ENCODE measurements at regions not wholly inside any gene's neighbourhood (a gene's known extent, or its start where the extent isn't known, plus 50 kb on each side); places are given as distances from the start of the nearest gene placed in this dataset.

DNA sequence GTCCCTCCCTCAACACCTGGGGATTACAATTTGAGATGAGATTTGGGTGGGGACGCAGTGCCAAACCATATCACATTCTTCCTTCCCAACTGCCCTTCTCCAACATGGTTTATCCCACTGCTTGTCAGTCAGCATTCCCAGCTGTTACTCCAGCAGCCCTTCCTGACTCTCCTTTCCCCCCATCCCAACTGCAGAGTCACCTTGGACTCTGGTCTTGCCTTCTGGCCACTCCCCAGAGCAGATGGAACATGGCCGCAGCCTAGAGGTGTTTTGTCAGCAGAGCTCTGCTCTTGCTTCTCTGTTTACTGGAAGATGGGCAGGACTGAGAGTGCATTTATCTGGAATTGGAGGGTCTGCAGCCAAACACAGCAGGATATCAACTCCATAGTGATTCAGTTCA lies 51.2 kb upstream of the MEX3C start:
- Histone ChIP-seq H4K20me1 (ENCODE audit: control insufficient read depth, insufficient read depth, insufficient read length) (no peaks in the 10 kb centered on the region), H3K27ac (ENCODE audit: insufficient read length, low read depth, low read length) (no peak overlapping the region), H3T11ph (ENCODE audit: low read length) (no peak overlapping the region), H2BK5ac (ENCODE audit: insufficient read length, low read length) (no peak overlapping the region), H3K4me1 (ENCODE audit: insufficient read depth, low read length) (no peaks in the 10 kb centered on the region; the same call in 1 of the 2 replicates), H3K79me1 (ENCODE audit: insufficient read depth, low read depth, low read length, poor library complexity, severe bottlenecking) (no peaks in the 10 kb centered on the region), H3K4ac (ENCODE audit: low read depth, low read length) (no peak overlapping the region), H2AFZ (ENCODE audit: low read length) (no peak overlapping the region), H3K4me2 (ENCODE audit: insufficient read depth, insufficient read length, low read length) (no peak overlapping the region), H3K79me2 (ENCODE audit: insufficient read depth, low read length) (no peaks in the 10 kb centered on the region), H3K56ac (ENCODE audit: insufficient read length, low read depth, low read length) (no peak overlapping the region), H3K14ac (ENCODE audit: insufficient read depth, low read length) (no peak overlapping the region), H2AK5ac (ENCODE audit: insufficient read length, low read length) (no peak overlapping the region), H3K23me2 (ENCODE audit: insufficient read length, low read depth, low read length, poor library complexity, severe bottlenecking) (no peaks in the 10 kb centered on the region), H3K27me3 (ENCODE audit: insufficient read depth, low read length) (no peaks in the 10 kb centered on the region), H2BK120ac (ENCODE audit: low read depth, low read length, poor library complexity, severe bottlenecking) (no peak overlapping the region), H2BK15ac (ENCODE audit: low read depth, low read length) (no peak overlapping the region), H3K18ac (ENCODE audit: insufficient read length, low read depth, low read length) (no peak overlapping the region), H3K9ac (ENCODE audit: extremely low read depth, insufficient read length, low read length) (no peak overlapping the region), H2BK20ac (ENCODE audit: low read depth, low read length, poor library complexity, severe bottlenecking) (no peak overlapping the region), H3K23ac (ENCODE audit: insufficient read length, low read depth, low read length) (no peak overlapping the region), H4K8ac (replicated peaks; ENCODE audit: insufficient read length, low read depth, low read length) (no peak overlapping the region), H4K91ac (ENCODE audit: insufficient read length, low read depth, low read length) (no peak overlapping the region), H2BK12ac (ENCODE audit: insufficient read length, low read depth, low read length) (no peak overlapping the region), H4K5ac (ENCODE audit: insufficient read length, low read depth, low read length) (no peak overlapping the region), H3K9me3 (ENCODE audit: control insufficient read depth, low read depth, low read length) (no peaks in the 10 kb centered on the region)
- Mint-ChIP-seq H3K27ac (0 out of 7 replicates have a peak overlapping the region, but pooled peaks of 1 of the 3 experiments have one; percentile 49), H3K4me1 (peaks cover 15 to 18% of the 10 kb centered on the region in 2 experiments), H3K4me3 (no peak overlapping the region), H3K9me3 (peaks cover 4 to 7% of the 10 kb centered on the region in 2 experiments; a peak in 4 of 5 replicates), H3K27me3 (ENCODE audit: low read depth) (no peaks in the 10 kb centered on the region), H3K36me3 (ENCODE audit: insufficient read depth in 1 of 3, low read depth in 3 of 3) (peaks cover 0 to 9% (median 2%) of the 10 kb centered on the region in 3 experiments; a peak in 3 of 7 replicates)
- TF ChIP-seq, protein P1, sequence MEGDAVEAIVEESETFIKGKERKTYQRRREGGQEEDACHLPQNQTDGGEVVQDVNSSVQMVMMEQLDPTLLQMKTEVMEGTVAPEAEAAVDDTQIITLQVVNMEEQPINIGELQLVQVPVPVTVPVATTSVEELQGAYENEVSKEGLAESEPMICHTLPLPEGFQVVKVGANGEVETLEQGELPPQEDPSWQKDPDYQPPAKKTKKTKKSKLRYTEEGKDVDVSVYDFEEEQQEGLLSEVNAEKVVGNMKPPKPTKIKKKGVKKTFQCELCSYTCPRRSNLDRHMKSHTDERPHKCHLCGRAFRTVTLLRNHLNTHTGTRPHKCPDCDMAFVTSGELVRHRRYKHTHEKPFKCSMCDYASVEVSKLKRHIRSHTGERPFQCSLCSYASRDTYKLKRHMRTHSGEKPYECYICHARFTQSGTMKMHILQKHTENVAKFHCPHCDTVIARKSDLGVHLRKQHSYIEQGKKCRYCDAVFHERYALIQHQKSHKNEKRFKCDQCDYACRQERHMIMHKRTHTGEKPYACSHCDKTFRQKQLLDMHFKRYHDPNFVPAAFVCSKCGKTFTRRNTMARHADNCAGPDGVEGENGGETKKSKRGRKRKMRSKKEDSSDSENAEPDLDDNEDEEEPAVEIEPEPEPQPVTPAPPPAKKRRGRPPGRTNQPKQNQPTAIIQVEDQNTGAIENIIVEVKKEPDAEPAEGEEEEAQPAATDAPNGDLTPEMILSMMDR (conservative IDR thresholded peaks at IDR 0.05): no peak
- WGBS (ENCODE audit: extremely low coverage, insufficient read length, low lambda C conversion rate): no CpG with 5 or more reads among the region's 2 CpGs
- DNase-seq: no peak
